Thyroid gland (tissue), 4 donors: ENCODE measurements at regions not wholly inside any gene's neighbourhood (a gene's known extent, or its start where the extent isn't known, plus 50 kb on each side); places are given as distances from the start of the nearest gene placed in this dataset.

Experiments
- DNase-seq, 2 donors: peaks; one replicate each; pipeline ENCODE4 v3.0.0-alpha.2; 2019
- H3K27ac ChIP-seq, 3 donors: fragments of 200-600 bp; sonication (generic); 1 replicate in 2 of 3; 2 replicates in 1 of 3; pipeline ENCODE4 v1.5.1; 2016 to 2019; ENCODE audit warnings: mild to moderate bottlenecking in 1 of 3, moderate library complexity in 1 of 3
- H3K27me3 ChIP-seq: fragments of 200-600 bp; sonication (generic); one replicate; pipeline ENCODE4 v1.5.1; 2019
- H3K36me3 ChIP-seq, 2 donors: fragments of 200-600 bp; sonication (generic); one replicate each; pipeline ENCODE4 v1.5.1; 2016 to 2019
- H3K4me1 ChIP-seq, 2 donors: fragments of 200-600 bp; sonication (generic); one replicate each; pipeline ENCODE4 v1.5.1; 2017 to 2019
- H3K4me3 ChIP-seq, 3 donors: fragments of 200-600 bp; sonication (generic); replicated peaks in 1 of 3; 1 replicate in 2 of 3; 2 replicates in 1 of 3; pipeline ENCODE4 v1.5.1; 2016; ENCODE audit warnings: mild to moderate bottlenecking in 1 of 3
- H3K9me3 ChIP-seq: fragments of 200-600 bp; sonication (generic); one replicate; pipeline ENCODE4 v1.5.1; 2017
- CTCF ChIP-seq, 6 experiments: fragments of 200-600 bp in 3 of 6; fragments of 450-650 bp in 3 of 6; sonication (generic) in 3 of 6; IDR thresholded peaks; one replicate each; pipeline ENCODE4 v1.5.1; 2016 to 2019; ENCODE audit warnings: antibody characterized with exemption in 6 of 6, mild to moderate bottlenecking in 2 of 6, inconsistent platforms in 1 of 6, moderate library complexity in 1 of 6
- POLR2A ChIP-seq, 2 donors: fragments of 450-650 bp; IDR thresholded peaks; one replicate each; pipeline ENCODE4 v1.6.1; 2017; ENCODE audit warnings: antibody characterized with exemption in 2 of 2, mild to moderate bottlenecking in 2 of 2, moderate library complexity in 1 of 2
- WGBS, 2 donors: methylation state at CpG; one replicate each; pipeline ENCODE4 v1.1.5; 2017; 5-methylcytosine and 5-hydroxymethylcytosine counted together
- intact Hi-C: fragments of 100-400 bp; cut with DNase I; formaldehyde crosslinking; loops from one replicate; pipeline ENCODE4 v1.15.1; 2023

GRCh38 chr21:31556662-31557061 lies 102.8 kb upstream of the SOD1 start:
- intact Hi-C loops, result no loop called here
- Histone ChIP-seq H3K36me3 (no peaks in the 10 kb centered on the region), H3K27ac (no peak overlapping the region), H3K4me3 (no peak overlapping the region), H3K27me3 (peaks cover 7% of the 10 kb centered on the region), H3K4me1 (peaks cover 0 to 24% of the 10 kb centered on the region in 2 donors), H3K9me3 (no peaks in the 10 kb centered on the region)
- no peak for DNase-seq
- 90 to 93% methylated on average over 3 of the region's 3 CpGs for WGBS, 2 donors
- no peak for TF ChIP-seq POLR2A (IDR thresholded peaks at IDR 0.05)
- TF ChIP-seq CTCF (IDR thresholded peaks at IDR 0.05), result no peak

GRCh38 chr21:31555741-31556191 lies 103.7 kb upstream of the SOD1 start:
- intact Hi-C loops, result no loop called here
- Histone ChIP-seq H3K27ac (no peak overlapping the region), H3K4me3 (no peak overlapping the region), H3K27me3 (peaks cover 7% of the 10 kb centered on the region), H3K4me1 (peaks cover 0 to 24% of the 10 kb centered on the region in 2 donors), H3K36me3 (no peaks in the 10 kb centered on the region), H3K9me3 (no peaks in the 10 kb centered on the region)
- WGBS, 2 donors, result 85 to 86% methylated on average over 9 of the region's 9 CpGs
- no peak for DNase-seq
- TF ChIP-seq CTCF (IDR thresholded peaks at IDR 0.05), result no peak
- no peak for TF ChIP-seq POLR2A (IDR thresholded peaks at IDR 0.05)

GRCh38 chr21:31554511-31555022 lies 104.9 kb upstream of the SOD1 start:
- Histone ChIP-seq H3K4me3 (no peak overlapping the region), H3K9me3 (no peaks in the 10 kb centered on the region), H3K27me3 (peaks cover 7% of the 10 kb centered on the region), H3K27ac (no peak overlapping the region), H3K4me1 (peaks cover 0 to 20% of the 10 kb centered on the region in 2 donors), H3K36me3 (no peaks in the 10 kb centered on the region)
- TF ChIP-seq CTCF (IDR thresholded peaks at IDR 0.05), result no peak
- TF ChIP-seq POLR2A (IDR thresholded peaks at IDR 0.05), result no peak
- intact Hi-C loops, result no loop called here
- no peak for DNase-seq
- 73 to 86% methylated on average over 7 of the region's 7 CpGs for WGBS, 2 donors

- no peak overlapping the region for H3K27ac ChIP-seq
- WGBS, 2 donors, result 78 to 79% methylated on average over 4 of the region's 4 CpGs
- H3K4me3 ChIP-seq, result no peak overlapping the region
- intact Hi-C loops, result no loop called here
- no peaks in the 10 kb centered on the region for H3K36me3 ChIP-seq
- H3K9me3 ChIP-seq, result no peaks in the 10 kb centered on the region
- H3K4me1 ChIP-seq, result peaks cover 0 to 15% of the 10 kb centered on the region in 2 donors
- no peak for DNase-seq
- peaks cover 7% of the 10 kb centered on the region for H3K27me3 ChIP-seq
- TF ChIP-seq CTCF (IDR thresholded peaks at IDR 0.05), result no peak
- TF ChIP-seq POLR2A (IDR thresholded peaks at IDR 0.05), result no peak
These were observed 105.6 kb upstream of the SOD1 start for GRCh38 chr21:31553926-31554325.

- no peaks in the 10 kb centered on the region for H3K9me3 ChIP-seq
- H3K4me1 ChIP-seq, result peaks cover 0 to 11% of the 10 kb centered on the region in 2 donors
- 91 to 92% methylated on average over 5 of the region's 5 CpGs for WGBS, 2 donors
- no peak overlapping the region for H3K27ac ChIP-seq
- no peak overlapping the region for H3K4me3 ChIP-seq
- H3K36me3 ChIP-seq, result no peaks in the 10 kb centered on the region
- no peak for DNase-seq
- no peak for TF ChIP-seq POLR2A (IDR thresholded peaks at IDR 0.05)
- no peak for TF ChIP-seq CTCF (IDR thresholded peaks at IDR 0.05)
- peaks cover 7% of the 10 kb centered on the region for H3K27me3 ChIP-seq
- intact Hi-C loops, result no loop called here
These were observed 106.0 kb upstream of the SOD1 start for GRCh38 chr21:31553461-31553860.
